GM18867 (cell line): ENCODE measurements at regions not wholly inside any gene's neighbourhood (a gene's known extent, or its start where the extent isn't known, plus 50 kb on each side); places are given as distances from the start of the nearest gene placed in this dataset.
A peak's percentile ranks its signal among the peaks of the same experiment; 100 is the strongest.

ENCODE experiments used
- ATAC-seq: cut with Tn5 transposase; IDR thresholded peaks from one replicate; pipeline ENCODE4 v1.9.1; 2021; ENCODE audit warnings: mild to moderate bottlenecking, moderate library complexity; ENCODE audit not compliant: unreplicated experiment

DNA sequence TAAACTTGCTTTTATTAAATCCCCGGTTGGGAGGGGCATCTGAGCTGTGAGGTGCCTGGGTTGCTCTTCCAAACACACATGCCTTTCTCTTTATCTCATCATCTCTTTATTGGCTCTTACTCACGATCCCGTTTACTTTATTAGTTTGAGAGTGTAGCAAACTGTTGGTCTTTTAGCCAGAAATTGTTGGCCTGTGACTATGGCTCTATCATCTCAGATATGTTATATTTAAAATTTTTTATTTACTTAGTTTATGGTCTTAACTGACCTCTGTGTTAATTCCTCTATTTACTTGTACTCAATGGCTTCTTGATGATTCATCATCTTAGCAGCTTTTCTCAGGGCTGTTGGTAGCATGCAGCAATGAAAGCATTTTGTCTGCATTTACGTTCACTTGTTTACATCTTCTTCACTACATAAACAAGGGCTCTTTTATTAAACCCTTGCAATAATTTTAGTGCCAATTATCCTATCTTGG, 408.4 kb downstream of the HRH4 start:
- ATAC-seq: no peak

GRCh38 chr18:24869285-24869684, 408.8 kb downstream of the HRH4 start:
- ATAC-seq: no peak

DNA sequence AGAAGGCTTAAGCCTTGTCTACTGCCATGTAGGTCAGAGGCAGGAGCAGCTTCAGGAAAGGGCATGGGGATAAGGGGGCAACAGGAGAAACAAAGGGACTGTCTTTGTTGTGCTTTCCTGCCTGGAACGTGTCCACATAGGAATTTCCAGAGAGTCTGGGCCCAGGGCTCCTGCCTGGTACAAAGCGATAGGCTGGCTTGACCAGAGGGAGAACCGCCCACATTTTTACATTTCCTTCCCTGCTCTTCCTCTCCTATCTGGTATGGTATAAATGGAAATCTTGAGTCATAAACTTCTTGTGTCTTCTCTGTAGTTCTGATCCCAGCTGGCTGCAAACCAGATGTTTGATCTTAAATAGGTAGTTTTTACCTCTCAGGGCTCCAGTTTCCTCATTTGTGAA, 414.8 kb downstream of the HRH4 start:
- no peak for ATAC-seq

DNA sequence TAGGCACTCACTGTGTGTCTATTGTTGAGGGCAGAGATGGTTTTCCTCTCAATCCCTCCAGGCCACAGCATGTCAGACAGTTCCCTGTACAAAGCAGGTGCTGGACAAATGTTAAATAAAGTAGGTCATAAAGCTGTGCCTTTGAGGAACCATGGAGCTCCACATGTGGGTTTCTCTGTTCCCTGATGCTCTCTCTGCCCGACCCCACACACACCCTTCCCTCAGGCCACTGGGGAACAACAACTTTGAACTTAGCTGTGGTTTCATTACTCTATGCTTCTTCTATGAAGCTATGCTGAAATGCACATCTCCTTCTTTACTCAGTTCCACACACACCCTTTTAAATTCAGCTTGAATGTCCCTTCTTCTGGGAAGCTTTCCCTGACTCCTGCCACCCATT, 415.3 kb downstream of the HRH4 start:
- ATAC-seq: no peak

GRCh38 chr18:24876266-24876665, 415.8 kb downstream of the HRH4 start:
- no peak for ATAC-seq

DNA sequence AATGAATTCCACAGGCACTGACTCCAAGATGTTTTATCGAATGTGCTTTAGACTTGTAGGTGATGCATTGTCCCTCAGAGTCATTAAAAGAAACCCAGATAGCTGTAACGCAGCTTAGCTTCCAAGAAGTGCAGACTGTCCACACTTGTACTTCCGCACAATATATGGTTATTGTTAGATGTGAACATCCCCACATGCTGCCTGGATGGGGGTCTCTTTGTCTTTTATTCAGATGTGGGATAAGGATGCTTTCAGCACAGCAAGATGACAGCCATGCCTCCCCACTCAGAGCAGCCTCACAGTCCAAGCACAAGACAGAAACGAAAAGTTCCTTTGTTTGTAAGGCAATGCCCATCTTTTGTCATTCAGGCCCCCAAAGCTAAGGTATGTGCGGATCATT, 416.6 kb downstream of the HRH4 start:
- no peak for ATAC-seq

- no peak for ATAC-seq
Observed at GRCh38 chr18:24877546-24877945, 417.1 kb downstream of the HRH4 start.

DNA sequence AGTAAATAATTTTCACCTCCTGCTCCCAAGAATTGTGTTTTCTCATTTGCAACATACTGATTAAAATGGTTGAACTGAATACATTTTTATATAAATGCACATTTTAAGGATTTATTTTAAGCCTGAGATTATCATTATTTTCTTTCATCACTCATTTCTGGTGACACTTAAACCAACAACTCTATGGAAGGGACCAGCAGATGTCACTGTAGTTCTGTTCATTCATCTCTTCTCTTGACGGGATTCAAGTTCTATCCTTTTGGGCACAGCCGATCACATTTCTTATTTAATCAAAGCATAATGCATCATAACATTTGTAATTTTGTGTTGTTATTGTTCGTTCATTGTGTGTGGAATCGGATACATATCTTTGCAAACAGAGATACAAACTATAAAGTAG, 417.9 kb downstream of the HRH4 start:
- peak; percentile 62 for ATAC-seq

DNA sequence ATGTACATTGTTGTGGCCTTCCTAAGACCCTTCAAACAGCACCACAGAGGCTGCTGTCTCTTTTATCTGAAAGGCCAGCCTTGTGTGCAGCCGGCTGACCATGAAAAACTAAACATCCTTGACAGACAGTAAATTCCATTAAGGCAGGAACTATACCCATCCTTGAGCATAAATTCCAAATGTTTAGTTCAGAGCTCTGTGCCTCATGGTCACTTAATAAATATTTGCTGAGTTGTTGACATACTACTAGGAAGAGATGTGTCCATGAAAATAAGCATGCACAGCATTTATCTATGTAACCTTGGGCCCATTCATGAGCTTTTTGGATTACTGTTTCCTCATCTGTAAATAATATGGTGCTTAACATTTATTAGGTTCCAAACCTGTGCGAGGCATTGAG, 424.8 kb downstream of the HRH4 start:
- no peak for ATAC-seq

GRCh38 chr18:24894880-24895279, 434.4 kb downstream of the HRH4 start:
- no peak for ATAC-seq

- no peak for ATAC-seq
Observed at GRCh38 chr18:24897461-24897860, 437.0 kb downstream of the HRH4 start.

GRCh38 chr18:24910221-24910620, 441.7 kb downstream of the ZNF521 start:
- no peak for ATAC-seq

DNA sequence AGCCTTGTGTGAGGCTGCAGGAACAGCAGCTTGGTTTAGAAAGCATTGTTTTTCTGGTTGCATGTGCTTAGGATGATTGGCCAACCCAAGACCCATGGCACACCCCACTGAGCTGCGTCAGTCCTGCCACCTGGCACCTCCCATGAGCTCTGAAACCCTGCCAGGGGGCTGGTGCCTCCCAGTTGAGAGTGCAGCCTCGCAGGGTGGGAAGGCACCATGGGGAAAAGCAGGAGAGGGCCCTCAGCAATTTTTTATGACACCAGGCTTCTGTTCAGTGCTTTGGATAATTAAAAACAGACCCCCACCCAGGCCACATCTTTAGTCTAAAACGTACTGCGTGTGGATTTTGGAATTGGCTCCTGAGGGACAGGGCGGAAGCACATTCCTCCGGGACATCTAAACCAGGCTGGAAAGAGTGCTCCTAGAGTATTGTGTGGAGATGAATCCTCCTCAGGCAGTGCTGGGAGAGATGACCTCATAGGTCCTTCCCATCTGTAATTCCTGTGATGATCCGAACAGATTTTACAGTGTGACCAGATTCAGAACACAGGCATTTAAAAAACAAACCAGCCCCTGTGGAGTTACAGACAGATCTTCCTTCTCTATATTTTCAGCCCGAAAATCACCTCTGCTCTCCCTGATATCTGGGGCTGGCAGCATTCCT, 438.3 kb downstream of the ZNF521 start:
- ATAC-seq: no peak

GRCh38 chr18:24914171-24914525, 437.8 kb downstream of the ZNF521 start:
- no peak for ATAC-seq

DNA sequence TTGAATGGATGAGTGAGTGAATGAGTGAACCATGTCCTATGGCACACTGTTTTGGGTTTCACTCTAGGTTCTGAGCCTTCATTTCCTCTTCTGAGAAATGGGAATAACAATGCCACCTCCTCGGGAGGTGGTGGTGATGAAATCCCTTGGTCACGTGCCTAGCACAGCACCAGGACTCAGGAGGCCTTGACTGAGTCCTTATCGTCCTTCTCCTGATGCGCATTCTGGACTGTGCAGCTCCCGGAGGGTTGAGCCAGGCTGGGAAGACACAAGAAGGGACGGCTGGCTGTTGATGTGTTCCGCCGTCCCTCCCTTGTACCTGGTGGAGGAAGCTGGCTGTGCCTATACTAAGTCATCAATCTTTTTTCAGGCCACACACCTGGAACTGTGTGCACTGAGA, 437.3 kb downstream of the ZNF521 start:
- ATAC-seq: no peak

- no peak for ATAC-seq
Observed at GRCh38 chr18:24915547-24915946, 436.4 kb downstream of the ZNF521 start.

DNA sequence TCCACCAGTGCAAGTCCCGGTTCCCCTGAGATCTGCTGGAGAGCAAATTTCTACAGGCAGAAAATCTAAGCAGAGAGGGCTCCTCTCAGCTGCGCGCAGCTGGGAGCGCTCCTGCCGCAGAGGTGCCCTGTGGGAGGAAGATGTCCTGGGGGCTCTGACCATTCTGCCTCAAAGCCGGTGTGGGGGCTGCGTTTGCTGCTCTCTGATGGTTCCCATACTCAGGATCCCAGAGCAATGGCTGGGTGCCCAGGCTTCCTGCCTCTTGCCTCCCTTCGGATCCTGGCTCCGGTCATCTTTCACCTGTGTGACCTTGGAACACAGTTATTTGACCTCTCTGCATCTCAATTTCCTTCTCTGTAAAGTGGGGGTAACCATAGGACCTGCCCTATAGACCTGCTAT, 434.2 kb downstream of the ZNF521 start:
- ATAC-seq: no peak

- ATAC-seq: no peak
Observed at GRCh38 chr18:24918257-24918656, 433.7 kb downstream of the ZNF521 start.

DNA sequence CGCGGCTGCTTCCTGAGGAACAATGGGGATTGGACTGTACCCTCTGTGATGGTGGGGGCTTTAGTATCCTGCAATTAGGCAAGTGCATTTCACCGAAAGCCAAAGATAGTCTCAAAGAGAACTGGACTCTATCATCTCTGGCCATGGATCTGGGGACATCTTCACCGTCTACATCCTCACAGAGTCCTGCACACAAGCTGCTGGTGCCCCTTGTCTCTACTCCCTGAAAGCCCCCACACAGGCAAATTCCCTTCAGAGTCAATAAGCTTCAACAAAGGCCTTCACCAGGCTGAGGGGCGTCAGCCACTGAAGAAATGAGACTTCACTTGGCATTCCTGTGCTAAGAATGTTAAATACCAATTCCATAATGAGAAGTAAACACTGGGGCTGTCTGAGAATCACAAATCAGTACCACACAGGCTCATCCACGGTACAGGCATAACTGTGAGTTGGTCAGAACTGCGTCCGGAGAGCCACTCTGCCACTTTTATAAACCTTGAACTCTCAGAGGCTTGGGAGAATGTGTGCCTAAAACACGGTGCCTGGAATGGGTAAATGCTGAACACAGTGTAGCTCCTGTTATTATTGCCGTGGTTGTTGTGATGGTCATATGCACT, 432.7 kb downstream of the ZNF521 start:
- ATAC-seq: no peak

DNA sequence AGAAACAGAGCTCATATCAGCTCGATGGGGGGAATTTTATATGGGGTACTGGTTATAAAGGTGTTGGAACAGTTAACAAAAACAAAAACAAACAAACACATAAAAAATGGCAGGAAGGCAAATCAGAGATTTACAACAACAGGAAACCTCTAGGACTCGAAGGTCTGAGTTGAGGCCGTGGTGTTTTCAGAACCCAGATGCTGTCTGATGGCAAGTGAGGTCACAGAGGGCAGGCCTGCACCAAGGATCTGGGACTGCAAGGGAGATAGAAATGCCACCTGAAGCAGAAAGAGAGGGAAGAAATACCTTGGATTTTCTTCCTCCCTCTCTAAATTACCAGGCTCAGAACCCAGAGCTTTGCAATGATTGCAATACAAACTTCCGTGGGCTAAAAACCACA, 429.5 kb downstream of the ZNF521 start:
- ATAC-seq: peak; percentile 51

GRCh38 chr18:24923138-24923537, 428.8 kb downstream of the ZNF521 start:
- peak; percentile 95 for ATAC-seq

GRCh38 chr18:24924066-24924716, 427.8 kb downstream of the ZNF521 start:
- no peak for ATAC-seq
